Bronchial epithelial cell (primary cell): ENCODE measurements at regions not wholly inside any gene's neighbourhood (a gene's known extent, or its start where the extent isn't known, plus 50 kb on each side); places are given as distances from the start of the nearest gene placed in this dataset.

Experiments used
- DNase-seq: peaks from one replicate; pipeline ENCODE4 v3.0.0-alpha.2; 2010; ENCODE audit warnings: low read depth
- FAIRE-seq: peaks from 2 replicates; lab custom pipeline; 2011; peaks lifted over from hg19 to GRCh38; lab: Jason Lieb, UNC
- H3K27me3 ChIP-seq: 2 replicates; pipeline ENCODE4 v1.5.1; 2011; ENCODE audit warnings: low read length; ENCODE audit not compliant: control insufficient read depth, insufficient read depth
- H3K36me3 ChIP-seq: 2 replicates; pipeline ENCODE4 v1.5.1; 2011; ENCODE audit warnings: low read length; ENCODE audit not compliant: control insufficient read depth, insufficient read depth
- H3K4me3 ChIP-seq: 2 replicates; pipeline ENCODE4 v1.5.1; 2011; ENCODE audit warnings: mild to moderate bottlenecking, low read depth, low read length, control low read depth
- TF ChIP-seq, protein P1 (sequence below): IDR thresholded peaks from 2 replicates; pipeline ENCODE4 v1.5.1; 2011; ENCODE audit warnings: mild to moderate bottlenecking, moderate library complexity, low read length, control low read depth, inconsistent platforms; ENCODE audit not compliant: insufficient read depth, severe bottlenecking

DNA sequence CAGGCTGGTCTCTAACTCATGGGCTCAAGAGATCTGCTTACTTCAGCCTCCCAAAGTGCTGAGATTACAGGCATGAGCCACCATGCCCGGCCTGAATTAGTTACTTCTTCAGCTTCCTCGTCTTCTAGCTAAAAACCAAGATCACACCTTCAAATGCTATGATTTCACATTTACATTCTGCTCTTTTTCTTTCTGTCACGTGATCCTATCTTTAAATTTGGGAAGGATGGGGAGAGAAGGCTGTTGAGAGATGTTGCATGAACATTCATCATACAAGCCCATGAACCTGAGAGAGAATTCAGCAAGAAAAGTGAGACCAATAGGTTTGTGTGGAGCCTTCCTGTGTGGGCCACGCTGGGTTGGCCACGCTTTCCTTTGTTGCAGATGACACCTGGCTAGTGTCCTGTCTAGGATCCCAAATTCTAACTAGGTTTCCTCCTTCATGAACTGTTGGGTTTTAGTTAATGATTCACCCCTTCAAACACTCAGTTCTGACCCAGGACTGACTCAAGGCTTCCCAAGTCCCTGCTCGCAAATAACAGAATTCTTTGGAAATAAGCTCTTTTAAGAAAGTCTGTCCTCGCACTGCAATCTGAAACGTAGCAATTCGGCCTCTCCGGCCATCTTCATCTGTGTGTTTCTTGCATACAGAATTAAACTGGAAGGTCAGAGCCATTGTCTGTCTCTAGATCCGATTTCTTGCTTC, 57.3 kb upstream of the CREB1 start:
- no peak for FAIRE-seq
- Histone ChIP-seq H3K36me3 (no peaks in the 10 kb centered on the region), H3K4me3 (no peak overlapping the region), H3K27me3 (no peaks in the 10 kb centered on the region)
- peak; percentile 72 for DNase-seq
- TF ChIP-seq, protein P1, sequence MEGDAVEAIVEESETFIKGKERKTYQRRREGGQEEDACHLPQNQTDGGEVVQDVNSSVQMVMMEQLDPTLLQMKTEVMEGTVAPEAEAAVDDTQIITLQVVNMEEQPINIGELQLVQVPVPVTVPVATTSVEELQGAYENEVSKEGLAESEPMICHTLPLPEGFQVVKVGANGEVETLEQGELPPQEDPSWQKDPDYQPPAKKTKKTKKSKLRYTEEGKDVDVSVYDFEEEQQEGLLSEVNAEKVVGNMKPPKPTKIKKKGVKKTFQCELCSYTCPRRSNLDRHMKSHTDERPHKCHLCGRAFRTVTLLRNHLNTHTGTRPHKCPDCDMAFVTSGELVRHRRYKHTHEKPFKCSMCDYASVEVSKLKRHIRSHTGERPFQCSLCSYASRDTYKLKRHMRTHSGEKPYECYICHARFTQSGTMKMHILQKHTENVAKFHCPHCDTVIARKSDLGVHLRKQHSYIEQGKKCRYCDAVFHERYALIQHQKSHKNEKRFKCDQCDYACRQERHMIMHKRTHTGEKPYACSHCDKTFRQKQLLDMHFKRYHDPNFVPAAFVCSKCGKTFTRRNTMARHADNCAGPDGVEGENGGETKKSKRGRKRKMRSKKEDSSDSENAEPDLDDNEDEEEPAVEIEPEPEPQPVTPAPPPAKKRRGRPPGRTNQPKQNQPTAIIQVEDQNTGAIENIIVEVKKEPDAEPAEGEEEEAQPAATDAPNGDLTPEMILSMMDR: no peak

DNA sequence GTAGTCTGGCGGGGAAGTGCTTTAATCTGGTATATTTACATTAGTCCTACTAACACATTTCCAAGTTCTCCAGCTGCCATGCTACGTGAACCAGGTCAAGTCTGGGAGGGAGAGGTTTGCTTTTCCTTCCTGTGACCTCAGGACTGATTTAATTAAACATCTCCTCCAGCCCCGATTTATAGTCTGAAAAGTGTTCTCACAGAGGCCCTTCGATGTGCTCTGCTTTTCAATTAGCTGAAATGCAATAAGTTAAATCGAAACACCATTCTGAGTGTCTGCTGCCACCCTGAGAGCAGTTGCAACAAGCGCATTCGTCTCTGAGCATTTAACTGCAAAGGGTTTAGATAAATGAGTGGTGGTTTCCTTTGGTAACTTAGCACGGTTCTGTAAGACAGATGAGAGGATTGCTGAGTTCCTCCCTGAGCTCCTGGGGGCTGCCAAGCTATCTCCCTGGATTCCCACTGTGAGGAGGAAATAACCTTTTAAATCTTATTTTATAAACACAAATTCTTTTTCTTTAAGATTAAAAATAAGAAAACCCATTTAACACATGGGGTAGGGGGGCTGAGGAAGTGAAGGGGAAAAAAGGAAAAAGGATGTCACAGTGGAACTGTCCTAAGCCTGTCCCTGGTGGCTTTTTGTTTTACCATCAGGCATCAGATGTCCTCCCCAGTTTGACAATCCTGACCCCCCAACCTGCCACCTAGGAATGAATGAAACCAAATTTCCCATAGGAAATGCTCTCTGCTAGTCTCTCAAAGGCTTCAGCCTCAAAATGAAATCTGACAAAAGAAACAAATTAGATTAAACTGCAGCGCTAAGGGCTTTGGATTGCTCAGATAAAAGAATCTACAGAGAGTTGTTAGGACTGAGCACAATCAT, 56.5 kb upstream of the CREB1 start:
- TF ChIP-seq, protein P1: peak; percentile 77
- Histone ChIP-seq H3K27me3 (no peaks in the 10 kb centered on the region), H3K4me3 (no peak overlapping the region), H3K36me3 (no peaks in the 10 kb centered on the region)
- FAIRE-seq (no peak), DNase-seq (peak; percentile 81)

DNA sequence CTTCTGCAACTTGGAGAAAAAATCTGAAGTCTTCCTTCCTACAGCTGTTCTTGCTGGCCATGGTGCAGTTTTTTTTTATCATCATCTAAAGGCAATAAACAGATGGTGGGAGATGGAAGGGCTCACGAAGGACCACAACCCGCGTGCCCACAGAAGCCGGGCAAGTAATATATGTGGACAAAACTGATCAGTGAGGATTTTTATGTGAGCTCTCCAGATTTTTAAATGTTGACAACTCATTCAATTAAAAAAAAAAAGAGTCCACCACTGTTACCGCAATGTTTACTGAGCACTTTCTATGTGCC, 55.9 kb upstream of the CREB1 start:
- Histone ChIP-seq H3K4me3 (no peak overlapping the region), H3K27me3 (no peaks in the 10 kb centered on the region), H3K36me3 (no peaks in the 10 kb centered on the region)
- TF ChIP-seq, protein P1: no peak
- no peak for DNase-seq
- no peak for FAIRE-seq

DNA sequence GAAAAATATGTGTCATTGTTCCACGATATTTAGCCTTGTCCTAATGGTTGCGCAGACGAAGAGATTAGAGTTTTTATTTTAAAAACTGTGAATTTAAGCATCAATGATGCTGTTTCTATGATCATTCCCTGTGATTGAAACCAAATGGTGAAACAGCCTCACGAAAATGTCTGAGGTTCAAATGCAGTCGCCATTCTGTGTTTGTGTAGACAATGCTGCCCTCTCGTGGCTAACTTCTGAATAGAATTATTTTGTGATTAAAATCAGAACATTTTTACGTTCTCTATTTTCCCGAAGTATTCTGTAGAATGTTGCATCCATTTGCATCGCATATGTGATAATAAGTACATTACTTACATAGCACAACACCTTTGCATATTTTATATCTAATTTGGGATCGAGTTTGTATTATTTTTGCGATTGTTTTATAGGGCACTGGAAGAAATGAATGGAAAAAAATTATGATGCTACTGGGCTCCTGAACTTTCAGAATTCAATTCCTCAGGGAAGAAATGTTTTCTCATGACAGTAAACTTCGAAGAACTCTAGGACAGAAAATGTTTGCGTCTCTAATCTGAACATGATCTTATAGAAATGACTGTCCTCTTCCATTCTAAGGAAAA, 54.8 kb upstream of the CREB1 start:
- Histone ChIP-seq H3K27me3 (no peaks in the 10 kb centered on the region), H3K36me3 (no peaks in the 10 kb centered on the region), H3K4me3 (no peak overlapping the region)
- TF ChIP-seq, protein P1: peak; percentile 35
- no peak for FAIRE-seq
- peak; percentile 58 for DNase-seq

DNA sequence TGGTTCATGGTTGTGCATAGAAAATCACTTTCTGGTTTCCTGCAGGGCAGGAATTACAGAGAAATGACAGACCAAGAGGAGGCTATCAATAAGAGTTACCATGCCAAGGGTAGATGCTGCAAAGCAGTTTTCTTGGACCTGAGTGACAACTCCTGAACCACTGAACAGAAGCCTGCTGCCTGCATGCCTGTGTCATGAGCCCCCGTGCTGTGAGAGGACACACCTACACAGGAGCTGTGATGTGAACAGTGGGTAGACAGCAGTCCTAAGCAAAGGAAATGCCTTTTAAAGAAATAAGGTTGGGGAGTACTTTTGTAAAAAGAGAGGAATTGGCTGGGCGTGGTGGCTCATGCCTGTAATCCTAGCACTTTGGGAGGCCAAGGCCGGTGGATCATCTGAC, 54.2 kb upstream of the CREB1 start:
- TF ChIP-seq, protein P1: no peak
- Histone ChIP-seq H3K36me3 (no peaks in the 10 kb centered on the region), H3K4me3 (no peak overlapping the region), H3K27me3 (no peaks in the 10 kb centered on the region)
- FAIRE-seq (no peak), DNase-seq (peak; percentile 67)
